ENCODE measurements at regions not wholly inside any gene's neighbourhood (a gene's known extent, or its start where the extent isn't known, plus 50 kb on each side); places are given as distances from the start of the nearest gene placed in this dataset.
A peak's percentile ranks its signal among the peaks of the same experiment; 100 is the strongest.

DNA sequence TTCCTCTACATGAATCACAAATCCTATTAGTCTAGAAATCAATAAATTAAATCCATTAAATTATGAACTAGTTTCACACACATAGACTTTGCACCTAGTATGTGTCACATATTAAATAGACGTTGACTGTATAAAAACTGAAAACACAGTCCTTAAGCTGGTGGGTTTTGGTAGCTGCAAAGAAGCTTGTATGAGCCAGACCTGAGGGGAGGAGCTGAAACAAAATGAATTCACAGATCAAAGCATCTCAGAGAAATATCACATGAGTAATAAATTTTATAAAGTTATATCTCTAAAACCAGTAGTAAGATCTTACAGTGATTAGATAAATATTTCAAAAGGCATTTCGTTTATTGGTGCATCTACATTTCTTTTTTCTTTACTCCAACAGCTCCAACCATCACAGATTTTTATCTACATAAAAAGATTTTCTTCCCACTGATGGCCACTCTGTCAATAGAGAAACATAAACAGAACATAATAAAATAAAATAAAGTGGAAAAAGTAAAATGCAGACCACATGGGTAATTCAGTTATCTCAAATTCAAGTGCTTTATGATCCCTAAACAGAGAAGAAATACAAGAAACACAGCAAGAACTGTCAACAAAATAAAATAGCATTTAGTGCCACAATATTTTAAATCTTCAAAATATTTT, 420.0 kb upstream of the CYRIA start:
- no peak overlapping the region for H3K4me2 ChIP-seq (ENCODE audit: low read length)
- no peaks in the 10 kb centered on the region for H3K36me3 ChIP-seq (ENCODE audit: insufficient read depth, low read length)
- no peak overlapping the region for H2AFZ ChIP-seq (ENCODE audit: low read depth, low read length)
- Mint-ChIP-seq H3K36me3 (ENCODE audit: low read depth, unreplicated experiment) (peaks cover 2% of the 10 kb centered on the region), H3K4me3 (ENCODE audit: unreplicated experiment) (no peak overlapping the region), H3K4me1 (ENCODE audit: low read depth, unreplicated experiment) (peaks cover 25% of the 10 kb centered on the region), H3K27ac (ENCODE audit: unreplicated experiment) (peak overlapping the region; percentile 50), H3K9me3 (ENCODE audit: unreplicated experiment) (peaks cover 1% of the 10 kb centered on the region), H3K27me3 (ENCODE audit: low read depth, unreplicated experiment) (no peaks in the 10 kb centered on the region)
- no peaks in the 10 kb centered on the region for H3K79me2 ChIP-seq (ENCODE audit: insufficient read depth, low read length)
- no peak for FAIRE-seq
- H3K27ac ChIP-seq (ENCODE audit: low read depth, low read length), result no peak overlapping the region
- H3K9ac ChIP-seq (ENCODE audit: low read length), result no peak overlapping the region
- no peaks in the 10 kb centered on the region for H3K4me1 ChIP-seq (ENCODE audit: insufficient read depth, low read length)
- no peaks in the 10 kb centered on the region for H4K20me1 ChIP-seq (ENCODE audit: insufficient read depth, low read length)
- H3K4me3 ChIP-seq (ENCODE audit: insufficient read depth, low read depth, low read length), result no peak overlapping the region
- H3K9me3 ChIP-seq (ENCODE audit: insufficient read depth, low read depth, low read length), result no peaks in the 10 kb centered on the region
- no peak for DNase-seq (ENCODE audit: low read depth)
- TF ChIP-seq, protein P1, sequence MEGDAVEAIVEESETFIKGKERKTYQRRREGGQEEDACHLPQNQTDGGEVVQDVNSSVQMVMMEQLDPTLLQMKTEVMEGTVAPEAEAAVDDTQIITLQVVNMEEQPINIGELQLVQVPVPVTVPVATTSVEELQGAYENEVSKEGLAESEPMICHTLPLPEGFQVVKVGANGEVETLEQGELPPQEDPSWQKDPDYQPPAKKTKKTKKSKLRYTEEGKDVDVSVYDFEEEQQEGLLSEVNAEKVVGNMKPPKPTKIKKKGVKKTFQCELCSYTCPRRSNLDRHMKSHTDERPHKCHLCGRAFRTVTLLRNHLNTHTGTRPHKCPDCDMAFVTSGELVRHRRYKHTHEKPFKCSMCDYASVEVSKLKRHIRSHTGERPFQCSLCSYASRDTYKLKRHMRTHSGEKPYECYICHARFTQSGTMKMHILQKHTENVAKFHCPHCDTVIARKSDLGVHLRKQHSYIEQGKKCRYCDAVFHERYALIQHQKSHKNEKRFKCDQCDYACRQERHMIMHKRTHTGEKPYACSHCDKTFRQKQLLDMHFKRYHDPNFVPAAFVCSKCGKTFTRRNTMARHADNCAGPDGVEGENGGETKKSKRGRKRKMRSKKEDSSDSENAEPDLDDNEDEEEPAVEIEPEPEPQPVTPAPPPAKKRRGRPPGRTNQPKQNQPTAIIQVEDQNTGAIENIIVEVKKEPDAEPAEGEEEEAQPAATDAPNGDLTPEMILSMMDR (IDR thresholded peaks at IDR 0.05; ENCODE audit: insufficient read depth, low read depth, low read length), result no peak
- no peaks in the 10 kb centered on the region for H3K27me3 ChIP-seq (ENCODE audit: insufficient read depth, low read length)

- Histone ChIP-seq H3K27ac (ENCODE audit: low read depth, low read length) (no peak overlapping the region), H3K27me3 (ENCODE audit: insufficient read depth, low read length) (no peaks in the 10 kb centered on the region), H3K4me1 (ENCODE audit: insufficient read depth, low read length) (no peaks in the 10 kb centered on the region), H3K4me2 (ENCODE audit: low read length) (peak overlapping the region; percentile 47), H2AFZ (ENCODE audit: low read depth, low read length) (no peak overlapping the region), H3K4me3 (ENCODE audit: insufficient read depth, low read depth, low read length) (no peak overlapping the region), H3K36me3 (ENCODE audit: insufficient read depth, low read length) (no peaks in the 10 kb centered on the region), H3K9ac (ENCODE audit: low read length) (no peak overlapping the region), H3K79me2 (ENCODE audit: insufficient read depth, low read length) (no peaks in the 10 kb centered on the region), H4K20me1 (ENCODE audit: insufficient read depth, low read length) (no peaks in the 10 kb centered on the region), H3K9me3 (ENCODE audit: insufficient read depth, low read depth, low read length) (peaks cover 2% of the 10 kb centered on the region)
- DNase-seq (ENCODE audit: low read depth) (peak; percentile 79), FAIRE-seq (peak; percentile 34)
- Mint-ChIP-seq H3K4me3 (ENCODE audit: unreplicated experiment) (no peak overlapping the region), H3K27ac (ENCODE audit: unreplicated experiment) (peak overlapping the region; percentile 50), H3K36me3 (ENCODE audit: low read depth, unreplicated experiment) (peaks cover 2% of the 10 kb centered on the region), H3K27me3 (ENCODE audit: low read depth, unreplicated experiment) (no peaks in the 10 kb centered on the region), H3K9me3 (ENCODE audit: unreplicated experiment) (peaks cover 5% of the 10 kb centered on the region), H3K4me1 (ENCODE audit: low read depth, unreplicated experiment) (peaks cover 22% of the 10 kb centered on the region)
- TF ChIP-seq EZH2 (IDR thresholded peaks at IDR 0.05; ENCODE audit: insufficient read depth, low read length), result no peak
These were observed 419.2 kb upstream of the CYRIA start for GRCh38 chr2:17084877-17085276.

DNA sequence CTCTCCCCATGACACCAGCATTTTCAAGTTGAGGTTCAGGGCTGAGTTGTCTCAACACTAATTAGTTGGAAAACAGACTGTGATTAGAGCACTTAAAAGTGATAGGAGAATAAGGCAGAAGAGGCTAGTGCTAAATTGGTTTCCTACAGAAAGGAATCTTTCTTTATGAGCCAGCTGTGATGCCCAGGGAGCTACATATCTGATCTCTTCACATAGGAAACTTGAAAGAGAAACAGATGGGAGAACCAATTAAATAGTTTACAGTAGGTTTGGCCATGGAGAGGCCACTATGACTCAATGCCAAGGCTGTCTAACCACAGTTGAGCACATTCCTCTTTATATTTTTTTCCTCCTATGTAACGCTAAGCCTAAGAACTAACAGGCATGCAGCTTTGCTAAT, 418.3 kb upstream of the CYRIA start:
- H3K36me3 ChIP-seq (ENCODE audit: insufficient read depth, low read length), result no peaks in the 10 kb centered on the region
- no peak overlapping the region for H3K4me3 Mint-ChIP-seq (ENCODE audit: unreplicated experiment)
- no peaks in the 10 kb centered on the region for H3K27me3 Mint-ChIP-seq (ENCODE audit: low read depth, unreplicated experiment)
- peaks cover 8% of the 10 kb centered on the region for H3K9me3 Mint-ChIP-seq (ENCODE audit: unreplicated experiment)
- H3K4me3 ChIP-seq (ENCODE audit: insufficient read depth, low read depth, low read length), result no peak overlapping the region
- TF ChIP-seq, protein P1 (IDR thresholded peaks at IDR 0.05; ENCODE audit: insufficient read depth, low read depth, low read length), result no peak
- no peak for TF ChIP-seq EZH2 (IDR thresholded peaks at IDR 0.05; ENCODE audit: insufficient read depth, low read length)
- H2AFZ ChIP-seq (ENCODE audit: low read depth, low read length), result no peak overlapping the region
- H3K4me1 Mint-ChIP-seq (ENCODE audit: low read depth, unreplicated experiment), result peaks cover 22% of the 10 kb centered on the region
- no peaks in the 10 kb centered on the region for H3K79me2 ChIP-seq (ENCODE audit: insufficient read depth, low read length)
- H3K9me3 ChIP-seq (ENCODE audit: insufficient read depth, low read depth, low read length), result peaks cover 5% of the 10 kb centered on the region
- peak overlapping the region; percentile 47 for H3K4me2 ChIP-seq (ENCODE audit: low read length)
- no peak for FAIRE-seq
- no peak overlapping the region for H3K27ac ChIP-seq (ENCODE audit: low read depth, low read length)
- peak overlapping the region; percentile 38 for H3K27ac Mint-ChIP-seq (ENCODE audit: unreplicated experiment)
- no peaks in the 10 kb centered on the region for H3K27me3 ChIP-seq (ENCODE audit: insufficient read depth, low read length)
- peak; percentile 84 for DNase-seq (ENCODE audit: low read depth)
- no peaks in the 10 kb centered on the region for H4K20me1 ChIP-seq (ENCODE audit: insufficient read depth, low read length)
- H3K36me3 Mint-ChIP-seq (ENCODE audit: low read depth, unreplicated experiment), result peaks cover under 1% of the 10 kb centered on the region
- H3K9ac ChIP-seq (ENCODE audit: low read length), result no peak overlapping the region
- H3K4me1 ChIP-seq (ENCODE audit: insufficient read depth, low read length), result no peaks in the 10 kb centered on the region
